ENCODE measurements at regions not wholly inside any gene's neighbourhood (a gene's known extent, or its start where the extent isn't known, plus 50 kb on each side); places are given as distances from the start of the nearest gene placed in this dataset.

DNA sequence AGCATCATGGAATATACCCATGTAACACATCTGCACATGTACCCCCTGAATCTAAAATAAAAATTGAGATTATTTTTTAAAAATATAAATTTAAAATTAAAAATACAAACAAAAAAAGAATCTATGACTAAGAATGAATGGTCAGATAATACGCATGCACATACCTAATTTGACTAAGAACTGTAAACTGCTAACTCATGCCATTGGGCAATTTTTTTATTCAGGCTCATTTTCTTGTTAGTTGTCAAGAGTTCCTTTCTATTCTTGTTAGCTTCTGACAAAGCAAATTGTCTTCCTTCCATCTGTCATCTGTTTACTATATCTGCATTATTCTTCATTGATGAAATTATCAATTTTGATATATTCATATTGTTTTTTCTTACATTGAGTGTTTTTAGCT, 69.5 kb upstream of the HAND1 start:
- TF ChIP-seq, protein P1, sequence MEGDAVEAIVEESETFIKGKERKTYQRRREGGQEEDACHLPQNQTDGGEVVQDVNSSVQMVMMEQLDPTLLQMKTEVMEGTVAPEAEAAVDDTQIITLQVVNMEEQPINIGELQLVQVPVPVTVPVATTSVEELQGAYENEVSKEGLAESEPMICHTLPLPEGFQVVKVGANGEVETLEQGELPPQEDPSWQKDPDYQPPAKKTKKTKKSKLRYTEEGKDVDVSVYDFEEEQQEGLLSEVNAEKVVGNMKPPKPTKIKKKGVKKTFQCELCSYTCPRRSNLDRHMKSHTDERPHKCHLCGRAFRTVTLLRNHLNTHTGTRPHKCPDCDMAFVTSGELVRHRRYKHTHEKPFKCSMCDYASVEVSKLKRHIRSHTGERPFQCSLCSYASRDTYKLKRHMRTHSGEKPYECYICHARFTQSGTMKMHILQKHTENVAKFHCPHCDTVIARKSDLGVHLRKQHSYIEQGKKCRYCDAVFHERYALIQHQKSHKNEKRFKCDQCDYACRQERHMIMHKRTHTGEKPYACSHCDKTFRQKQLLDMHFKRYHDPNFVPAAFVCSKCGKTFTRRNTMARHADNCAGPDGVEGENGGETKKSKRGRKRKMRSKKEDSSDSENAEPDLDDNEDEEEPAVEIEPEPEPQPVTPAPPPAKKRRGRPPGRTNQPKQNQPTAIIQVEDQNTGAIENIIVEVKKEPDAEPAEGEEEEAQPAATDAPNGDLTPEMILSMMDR (IDR thresholded peaks at IDR 0.05 in 2 of 3, conservative IDR thresholded peaks at IDR 0.05 in 1 of 3; ENCODE audit: borderline replicate concordance in 1 of 3, insufficient read depth in 1 of 3, low read depth in 2 of 3, low read length in 2 of 3): no peak
- TF ChIP-seq RAD21 (IDR thresholded peaks at IDR 0.05; ENCODE audit: low read depth) (no peak), EZH2phosphoT487 (IDR thresholded peaks at IDR 0.05; ENCODE audit: borderline replicate concordance) (no peak), TCF7L2 (IDR thresholded peaks at IDR 0.05; ENCODE audit: borderline replicate concordance, extremely low read depth, insufficient read depth, insufficient read length) (no peak), POLR2AphosphoS5 (IDR thresholded peaks at IDR 0.05; ENCODE audit: low read depth, low read length) (no peak), POLR2A (IDR thresholded peaks at IDR 0.05; ENCODE audit: borderline replicate concordance, extremely low read depth, insufficient read depth, insufficient read length) (no peak), SP1 (IDR thresholded peaks at IDR 0.05; ENCODE audit: low read depth) (no peak)
